GM23338 (cell line): ENCODE measurements at regions not wholly inside any gene's neighbourhood (a gene's known extent, or its start where the extent isn't known, plus 50 kb on each side); places are given as distances from the start of the nearest gene placed in this dataset.

Experiments used
- ATAC-seq: fragments of 200-7000 bp; cut with Tn5 transposase; 3 replicates; pipeline ENCODE4 v1.9.1; 2020
- DNase-seq: peaks from one replicate; pipeline ENCODE4 v3.0.0-alpha.2; 2015; ENCODE audit warnings: low spot score
- H2AFZ ChIP-seq: fragments of 200-600 bp; sonication (generic); 2 replicates; pipeline ENCODE4 v1.8.0; 2016; ENCODE audit warnings: antibody characterized with exemption, mild to moderate bottlenecking, moderate library complexity
- H3F3A ChIP-seq: fragments of 200-600 bp; sonication (generic); replicated peaks from 2 replicates; pipeline ENCODE4 v1.8.0; 2017; ENCODE audit warnings: antibody characterized with exemption, mixed run types, low read depth
- H3K27ac ChIP-seq: fragments of 200-600 bp; sonication (generic); 2 replicates; pipeline ENCODE4 v1.6.1; 2016; ENCODE audit warnings: low read depth
- H3K27me3 ChIP-seq: fragments of 200-600 bp; sonication (generic); 2 replicates; pipeline ENCODE4 v1.8.0; 2016; ENCODE audit warnings: mild to moderate bottlenecking, mixed run types, moderate library complexity; ENCODE audit not compliant: insufficient read depth
- H3K36me3 ChIP-seq: fragments of 200-600 bp; sonication (generic); 2 replicates; pipeline ENCODE4 v1.8.0; 2016; ENCODE audit warnings: mild to moderate bottlenecking; ENCODE audit not compliant: insufficient read depth
- H3K4me1 ChIP-seq: fragments of 200-600 bp; sonication (generic); 2 replicates; pipeline ENCODE4 v1.8.0; 2016; ENCODE audit warnings: mild to moderate bottlenecking, moderate library complexity; ENCODE audit not compliant: insufficient read depth
- H3K4me2 ChIP-seq: fragments of 200-600 bp; sonication (generic); 2 replicates; pipeline ENCODE4 v1.7.1; 2017; ENCODE audit warnings: mixed run types
- H3K4me3 ChIP-seq: fragments of 200-600 bp; sonication (generic); 2 replicates; pipeline ENCODE4 v1.6.1; 2016; ENCODE audit warnings: mixed run types
- H3K79me2 ChIP-seq: fragments of 200-600 bp; sonication (generic); replicated peaks from 2 replicates; pipeline ENCODE4 v1.8.0; 2017; ENCODE audit warnings: mild to moderate bottlenecking; ENCODE audit not compliant: insufficient read depth
- H3K9me2 ChIP-seq: fragments of 200-600 bp; sonication (generic); 2 replicates; pipeline ENCODE4 v1.8.0; 2017; ENCODE audit not compliant: insufficient read depth
- H4K20me1 ChIP-seq: fragments of 200-600 bp; sonication (generic); replicated peaks from 2 replicates; pipeline ENCODE4 v1.8.0; 2017; ENCODE audit warnings: mild to moderate bottlenecking; ENCODE audit not compliant: insufficient read depth
- H3K27ac Mint-ChIP-seq: 2 replicates; pipeline ENCODE4 v1.8.0; 2020; ENCODE audit warnings: inconsistent platforms, mild to moderate bottlenecking, moderate library complexity, mixed read lengths
- H3K27me3 Mint-ChIP-seq: 3 replicates; pipeline ENCODE4 v1.8.0; 2022; ENCODE audit warnings: low read depth, mild to moderate bottlenecking, moderate library complexity, mixed read lengths, inconsistent platforms; ENCODE audit not compliant: insufficient read depth, poor library complexity
- H3K36me3 Mint-ChIP-seq: 3 replicates; pipeline ENCODE4 v1.8.0; 2021; ENCODE audit warnings: low read depth, mild to moderate bottlenecking, inconsistent platforms, moderate library complexity, mixed read lengths
- H3K4me1 Mint-ChIP-seq: 3 replicates; pipeline ENCODE4 v1.8.0; 2020; ENCODE audit warnings: mild to moderate bottlenecking, inconsistent platforms, mixed read lengths
- H3K4me3 Mint-ChIP-seq: 3 replicates; pipeline ENCODE4 v1.8.0; 2021; ENCODE audit warnings: moderate library complexity, mild to moderate bottlenecking, inconsistent platforms, mixed read lengths
- H3K9me3 Mint-ChIP-seq: 3 replicates; pipeline ENCODE4 v1.8.0; 2020; ENCODE audit warnings: moderate library complexity, mild to moderate bottlenecking, inconsistent platforms, mixed read lengths
- CREB1 ChIP-seq: fragments of 250-450 bp; sonication (Bioruptor Pico); IDR thresholded peaks from 2 replicates; pipeline ENCODE4 v1.5.0; 2020; ENCODE audit warnings: low read depth, mild to moderate bottlenecking, moderate library complexity
- ETS1 ChIP-seq: IDR thresholded peaks from 2 replicates; pipeline ENCODE4 v1.6.1; 2016; ENCODE audit warnings: antibody characterized with exemption
- EZH2 ChIP-seq: fragments of 200-600 bp; sonication (generic); IDR thresholded peaks from one replicate; pipeline ENCODE4 v1.8.0; 2017; ENCODE audit warnings: antibody characterized with exemption, mild to moderate bottlenecking, low read depth; ENCODE audit not compliant: unreplicated experiment
- EZH2phosphoT487 ChIP-seq: fragments of 200-600 bp; sonication (generic); IDR thresholded peaks from one replicate; pipeline ENCODE4 v1.8.1; 2018; ENCODE audit warnings: antibody characterized with exemption; ENCODE audit not compliant: unreplicated experiment
- JUNB ChIP-seq: IDR thresholded peaks from one replicate; pipeline ENCODE4 v1.6.1; 2016; ENCODE audit warnings: antibody characterized with exemption; ENCODE audit not compliant: unreplicated experiment
- NANOG ChIP-seq: IDR thresholded peaks from 2 replicates; pipeline ENCODE4 v1.6.1; 2016; ENCODE audit warnings: antibody characterized with exemption, borderline replicate concordance
- POLR2AphosphoS5 ChIP-seq: IDR thresholded peaks from 2 replicates; pipeline ENCODE4 v1.6.1; 2016; ENCODE audit warnings: antibody characterized with exemption, low read depth
- REST ChIP-seq: IDR thresholded peaks from one replicate; pipeline ENCODE4 v1.6.1; 2018; ENCODE audit warnings: antibody characterized with exemption; ENCODE audit not compliant: unreplicated experiment
- STAT1 ChIP-seq: IDR thresholded peaks from one replicate; pipeline ENCODE4 v1.6.1; 2016; ENCODE audit warnings: antibody characterized with exemption; ENCODE audit not compliant: unreplicated experiment
- ZNF114 ChIP-seq: fragments of 250-450 bp; sonication (Bioruptor Pico); IDR thresholded peaks from 2 replicates; pipeline ENCODE4 v1.5.0; 2020; ENCODE audit warnings: mild to moderate bottlenecking, moderate library complexity
- ZNF331 ChIP-seq: fragments of 250-450 bp; sonication (Bioruptor Pico); IDR thresholded peaks from 2 replicates; pipeline ENCODE4 v1.5.0; 2020; ENCODE audit warnings: low read depth, mild to moderate bottlenecking, moderate library complexity
- TF ChIP-seq, protein P1 (sequence below), 2 experiments: fragments of 200-600 bp in 1 of 2; sonication (generic) in 1 of 2; conservative IDR thresholded peaks; 2 replicates each; pipeline versions ENCODE4 v1.5.1 to v1.6.1; 2016 to 2017; ENCODE audit warnings: antibody characterized with exemption in 2 of 2, low read depth in 2 of 2, mild to moderate bottlenecking in 2 of 2, moderate library complexity in 1 of 2
- TF ChIP-seq, protein P2 (sequence below): fragments of 250-450 bp; sonication (Bioruptor Pico); IDR thresholded peaks from 2 replicates; pipeline ENCODE4 v1.5.0; 2020; ENCODE audit warnings: mild to moderate bottlenecking, moderate library complexity

DNA sequence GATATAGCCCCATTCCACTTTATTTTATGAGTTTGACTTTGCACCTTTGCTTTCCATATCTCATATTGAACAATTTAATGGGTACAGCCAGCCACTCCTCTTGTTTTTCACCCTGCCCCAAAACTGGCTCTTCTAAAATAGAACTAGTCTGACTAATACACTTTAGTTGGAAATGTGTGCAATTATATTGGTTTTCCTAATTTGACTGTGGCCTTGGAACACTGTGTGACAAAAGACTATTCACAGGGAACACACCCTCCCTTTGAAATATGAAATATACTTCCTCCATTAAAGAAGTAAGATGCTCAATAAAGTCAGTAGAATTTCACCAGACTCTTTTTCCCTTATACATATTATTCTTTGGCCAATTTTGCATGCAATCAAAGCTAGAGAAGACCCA, 218.6 kb upstream of the DCN start (continued):
- no peak for TF ChIP-seq ZNF331 (CRISPR knock-in tag)

GRCh38 chr12:91400271-91400670, 217.7 kb upstream of the DCN start:
- H3K4me3 ChIP-seq: no peak overlapping the region
- H3K9me2 ChIP-seq: peaks cover 14% of the 10 kb centered on the region
- no peaks in the 10 kb centered on the region for H3K4me1 ChIP-seq
- H3K36me3 Mint-ChIP-seq: peaks cover 7% of the 10 kb centered on the region
- TF ChIP-seq STAT1: no peak
- TF ChIP-seq EZH2phosphoT487: no peak
- TF ChIP-seq ZNF114 (CRISPR knock-in tag): no peak
- TF ChIP-seq, protein P1, sequence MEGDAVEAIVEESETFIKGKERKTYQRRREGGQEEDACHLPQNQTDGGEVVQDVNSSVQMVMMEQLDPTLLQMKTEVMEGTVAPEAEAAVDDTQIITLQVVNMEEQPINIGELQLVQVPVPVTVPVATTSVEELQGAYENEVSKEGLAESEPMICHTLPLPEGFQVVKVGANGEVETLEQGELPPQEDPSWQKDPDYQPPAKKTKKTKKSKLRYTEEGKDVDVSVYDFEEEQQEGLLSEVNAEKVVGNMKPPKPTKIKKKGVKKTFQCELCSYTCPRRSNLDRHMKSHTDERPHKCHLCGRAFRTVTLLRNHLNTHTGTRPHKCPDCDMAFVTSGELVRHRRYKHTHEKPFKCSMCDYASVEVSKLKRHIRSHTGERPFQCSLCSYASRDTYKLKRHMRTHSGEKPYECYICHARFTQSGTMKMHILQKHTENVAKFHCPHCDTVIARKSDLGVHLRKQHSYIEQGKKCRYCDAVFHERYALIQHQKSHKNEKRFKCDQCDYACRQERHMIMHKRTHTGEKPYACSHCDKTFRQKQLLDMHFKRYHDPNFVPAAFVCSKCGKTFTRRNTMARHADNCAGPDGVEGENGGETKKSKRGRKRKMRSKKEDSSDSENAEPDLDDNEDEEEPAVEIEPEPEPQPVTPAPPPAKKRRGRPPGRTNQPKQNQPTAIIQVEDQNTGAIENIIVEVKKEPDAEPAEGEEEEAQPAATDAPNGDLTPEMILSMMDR (conservative IDR thresholded peaks at IDR 0.05; ENCODE audit: low read depth in 2 of 2): no peak
- TF ChIP-seq CREB1 (CRISPR knock-in tag): no peak
- no peak for TF ChIP-seq POLR2AphosphoS5
- no peak for TF ChIP-seq REST
- no peak for TF ChIP-seq EZH2
- no peak for TF ChIP-seq JUNB
- no peak for TF ChIP-seq ZNF331 (CRISPR knock-in tag)
- TF ChIP-seq, protein P2, sequence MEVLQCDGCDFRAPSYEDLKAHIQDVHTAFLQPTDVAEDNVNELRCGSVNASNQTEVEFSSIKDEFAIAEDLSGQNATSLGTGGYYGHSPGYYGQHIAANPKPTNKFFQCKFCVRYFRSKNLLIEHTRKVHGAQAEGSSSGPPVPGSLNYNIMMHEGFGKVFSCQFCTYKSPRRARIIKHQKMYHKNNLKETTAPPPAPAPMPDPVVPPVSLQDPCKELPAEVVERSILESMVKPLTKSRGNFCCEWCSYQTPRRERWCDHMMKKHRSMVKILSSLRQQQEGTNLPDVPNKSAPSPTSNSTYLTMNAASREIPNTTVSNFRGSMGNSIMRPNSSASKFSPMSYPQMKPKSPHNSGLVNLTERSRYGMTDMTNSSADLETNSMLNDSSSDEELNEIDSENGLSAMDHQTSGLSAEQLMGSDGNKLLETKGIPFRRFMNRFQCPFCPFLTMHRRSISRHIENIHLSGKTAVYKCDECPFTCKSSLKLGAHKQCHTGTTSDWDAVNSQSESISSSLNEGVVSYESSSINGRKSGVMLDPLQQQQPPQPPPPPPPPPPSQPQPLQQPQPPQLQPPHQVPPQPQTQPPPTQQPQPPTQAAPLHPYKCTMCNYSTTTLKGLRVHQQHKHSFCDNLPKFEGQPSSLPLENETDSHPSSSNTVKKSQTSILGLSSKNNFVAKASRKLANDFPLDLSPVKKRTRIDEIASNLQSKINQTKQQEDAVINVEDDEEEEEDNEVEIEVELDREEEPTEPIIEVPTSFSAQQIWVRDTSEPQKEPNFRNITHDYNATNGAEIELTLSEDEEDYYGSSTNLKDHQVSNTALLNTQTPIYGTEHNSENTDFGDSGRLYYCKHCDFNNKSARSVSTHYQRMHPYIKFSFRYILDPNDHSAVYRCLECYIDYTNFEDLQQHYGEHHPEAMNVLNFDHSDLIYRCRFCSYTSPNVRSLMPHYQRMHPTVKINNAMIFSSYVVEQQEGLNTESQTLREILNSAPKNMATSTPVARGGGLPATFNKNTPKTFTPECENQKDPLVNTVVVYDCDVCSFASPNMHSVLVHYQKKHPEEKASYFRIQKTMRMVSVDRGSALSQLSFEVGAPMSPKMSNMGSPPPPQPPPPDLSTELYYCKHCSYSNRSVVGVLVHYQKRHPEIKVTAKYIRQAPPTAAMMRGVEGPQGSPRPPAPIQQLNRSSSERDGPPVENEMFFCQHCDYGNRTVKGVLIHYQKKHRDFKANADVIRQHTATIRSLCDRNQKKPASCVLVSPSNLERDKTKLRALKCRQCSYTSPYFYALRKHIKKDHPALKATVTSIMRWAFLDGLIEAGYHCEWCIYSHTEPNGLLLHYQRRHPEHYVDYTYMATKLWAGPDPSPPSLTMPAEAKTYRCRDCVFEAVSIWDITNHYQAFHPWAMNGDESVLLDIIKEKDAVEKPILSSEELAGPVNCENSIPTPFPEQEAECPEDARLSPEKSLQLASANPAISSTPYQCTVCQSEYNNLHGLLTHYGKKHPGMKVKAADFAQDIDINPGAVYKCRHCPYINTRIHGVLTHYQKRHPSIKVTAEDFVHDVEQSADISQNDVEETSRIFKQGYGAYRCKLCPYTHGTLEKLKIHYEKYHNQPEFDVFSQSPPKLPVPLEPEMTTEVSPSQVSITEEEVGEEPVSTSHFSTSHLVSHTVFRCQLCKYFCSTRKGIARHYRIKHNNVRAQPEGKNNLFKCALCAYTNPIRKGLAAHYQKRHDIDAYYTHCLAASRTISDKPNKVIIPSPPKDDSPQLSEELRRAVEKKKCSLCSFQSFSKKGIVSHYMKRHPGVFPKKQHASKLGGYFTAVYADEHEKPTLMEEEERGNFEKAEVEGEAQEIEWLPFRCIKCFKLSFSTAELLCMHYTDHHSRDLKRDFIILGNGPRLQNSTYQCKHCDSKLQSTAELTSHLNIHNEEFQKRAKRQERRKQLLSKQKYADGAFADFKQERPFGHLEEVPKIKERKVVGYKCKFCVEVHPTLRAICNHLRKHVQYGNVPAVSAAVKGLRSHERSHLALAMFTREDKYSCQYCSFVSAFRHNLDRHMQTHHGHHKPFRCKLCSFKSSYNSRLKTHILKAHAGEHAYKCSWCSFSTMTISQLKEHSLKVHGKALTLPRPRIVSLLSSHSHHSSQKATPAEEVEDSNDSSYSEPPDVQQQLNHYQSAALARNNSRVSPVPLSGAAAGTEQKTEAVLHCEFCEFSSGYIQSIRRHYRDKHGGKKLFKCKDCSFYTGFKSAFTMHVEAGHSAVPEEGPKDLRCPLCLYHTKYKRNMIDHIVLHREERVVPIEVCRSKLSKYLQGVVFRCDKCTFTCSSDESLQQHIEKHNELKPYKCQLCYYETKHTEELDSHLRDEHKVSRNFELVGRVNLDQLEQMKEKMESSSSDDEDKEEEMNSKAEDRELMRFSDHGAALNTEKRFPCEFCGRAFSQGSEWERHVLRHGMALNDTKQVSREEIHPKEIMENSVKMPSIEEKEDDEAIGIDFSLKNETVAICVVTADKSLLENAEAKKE: no peak
- no peak for TF ChIP-seq NANOG
- no peak for TF ChIP-seq ETS1
- H3K27ac Mint-ChIP-seq: no peak overlapping the region
- DNase-seq: no peak
- H4K20me1 ChIP-seq: no peaks in the 10 kb centered on the region
- H3K36me3 ChIP-seq: no peaks in the 10 kb centered on the region
- H3K79me2 ChIP-seq: no peaks in the 10 kb centered on the region
- H3K27me3 ChIP-seq: no peaks in the 10 kb centered on the region
- no peak overlapping the region for H2AFZ ChIP-seq
- no peak overlapping the region for H3K27ac ChIP-seq
- H3K4me2 ChIP-seq: no peak overlapping the region
- ATAC-seq: no peak
- H3K4me3 Mint-ChIP-seq: no peak overlapping the region
- H3K27me3 Mint-ChIP-seq: no peaks in the 10 kb centered on the region
- no peaks in the 10 kb centered on the region; the same call in 2 of the 3 replicates for H3K4me1 Mint-ChIP-seq
- no peaks in the 10 kb centered on the region for H3F3A ChIP-seq
- peaks cover 9% of the 10 kb centered on the region for H3K9me3 Mint-ChIP-seq
